GM21367 (cell line): ENCODE measurements at regions not wholly inside any gene's neighbourhood (a gene's known extent, or its start where the extent isn't known, plus 50 kb on each side); places are given as distances from the start of the nearest gene placed in this dataset.
"Not testable (repeated sequence)": the region's sequence is repeated elsewhere in the genome, so short reads cannot be mapped to it uniquely, and the experiment has no call there.

Source experiments
- ATAC-seq: cut with Tn5 transposase; IDR thresholded peaks from one replicate; pipeline ENCODE4 v1.9.1; 2021; ENCODE audit not compliant: unreplicated experiment

- ATAC-seq = no peak
Measured at GRCh38 chr3:30511524-30512251, 94.7 kb upstream of the TGFBR2 start.

- ATAC-seq = no peak
Measured at GRCh38 chr3:30512576-30512975, 93.8 kb upstream of the TGFBR2 start.

GRCh38 chr3:30513374-30514152, 92.8 kb upstream of the TGFBR2 start:
- ATAC-seq = no peak

- no peak for ATAC-seq
Measured at GRCh38 chr3:30516238-30516637, 90.2 kb upstream of the TGFBR2 start.

- ATAC-seq = no peak
Measured at GRCh38 chr3:30518181-30518864, 88.1 kb upstream of the TGFBR2 start.

- ATAC-seq = no peak
Measured at GRCh38 chr3:30518872-30519271, 87.5 kb upstream of the TGFBR2 start.

- ATAC-seq = no peak
Measured at GRCh38 chr3:30520699-30521098, 85.7 kb upstream of the TGFBR2 start.

GRCh38 chr3:30521156-30521715, 85.2 kb upstream of the TGFBR2 start:
- ATAC-seq = no peak

- no peak for ATAC-seq
Measured at GRCh38 chr3:30522476-30522875, 83.9 kb upstream of the TGFBR2 start.

GRCh38 chr3:30523366-30523765, 83.0 kb upstream of the TGFBR2 start:
- ATAC-seq = no peak

GRCh38 chr3:30524357-30525040, 81.9 kb upstream of the TGFBR2 start:
- no peak for ATAC-seq

GRCh38 chr3:30526031-30526430, 80.4 kb upstream of the TGFBR2 start:
- no peak for ATAC-seq

- ATAC-seq = no peak
Measured at GRCh38 chr3:30527186-30527585, 79.2 kb upstream of the TGFBR2 start.

- ATAC-seq = no peak
Measured at GRCh38 chr3:30527720-30528119, 78.7 kb upstream of the TGFBR2 start.

- no peak for ATAC-seq
Measured at GRCh38 chr3:30530084-30530483, 76.3 kb upstream of the TGFBR2 start.

- ATAC-seq = no peak
Measured at GRCh38 chr3:30531017-30531570, 75.3 kb upstream of the TGFBR2 start.

GRCh38 chr3:30535525-30535924, 70.9 kb upstream of the TGFBR2 start:
- no peak for ATAC-seq

- no peak for ATAC-seq
Measured at GRCh38 chr3:30538791-30539190, 67.6 kb upstream of the TGFBR2 start.

GRCh38 chr3:30539206-30539605, 67.2 kb upstream of the TGFBR2 start:
- ATAC-seq = no peak

- ATAC-seq = no peak
Measured at GRCh38 chr3:30539772-30540171, 66.6 kb upstream of the TGFBR2 start.

GRCh38 chr3:30541156-30541555, 65.2 kb upstream of the TGFBR2 start:
- ATAC-seq = not testable (repeated sequence)
